Glutamatergic neuron (in vitro differentiated cells): ENCODE measurements at regions not wholly inside any gene's neighbourhood (a gene's known extent, or its start where the extent isn't known, plus 50 kb on each side); places are given as distances from the start of the nearest gene placed in this dataset.

Experiments used
- DNase-seq: peaks from one replicate; pipeline ENCODE4 v3.0.0; 2022
- H3K27ac Mint-ChIP-seq: one replicate; pipeline ENCODE4 v1.8.0; 2020; ENCODE audit warnings: mild to moderate bottlenecking, mixed read lengths, inconsistent platforms; ENCODE audit not compliant: unreplicated experiment
- H3K27me3 Mint-ChIP-seq: one replicate; pipeline ENCODE4 v1.8.0; 2020; ENCODE audit warnings: mild to moderate bottlenecking, moderate library complexity, mixed read lengths, inconsistent platforms; ENCODE audit not compliant: unreplicated experiment
- H3K36me3 Mint-ChIP-seq: one replicate; pipeline ENCODE4 v1.8.0; 2020; ENCODE audit warnings: mild to moderate bottlenecking, mixed read lengths, inconsistent platforms; ENCODE audit not compliant: unreplicated experiment
- H3K4me1 Mint-ChIP-seq: one replicate; pipeline ENCODE4 v1.8.0; 2020; ENCODE audit warnings: mild to moderate bottlenecking, low read depth, mixed read lengths, inconsistent platforms; ENCODE audit not compliant: unreplicated experiment
- H3K4me3 Mint-ChIP-seq: one replicate; pipeline ENCODE4 v1.8.0; 2020; ENCODE audit warnings: mild to moderate bottlenecking, mixed read lengths, inconsistent platforms; ENCODE audit not compliant: unreplicated experiment
- H3K9me3 Mint-ChIP-seq: one replicate; pipeline ENCODE4 v1.8.0; 2020; ENCODE audit warnings: mild to moderate bottlenecking, moderate library complexity, mixed read lengths, inconsistent platforms; ENCODE audit not compliant: unreplicated experiment
- TF ChIP-seq, protein P1 (sequence below): fragments of 200-600 bp; sonication (generic); IDR thresholded peaks from one replicate; pipeline ENCODE4 v1.5.0; 2021; ENCODE audit not compliant: partially characterized antibody, unreplicated experiment

DNA sequence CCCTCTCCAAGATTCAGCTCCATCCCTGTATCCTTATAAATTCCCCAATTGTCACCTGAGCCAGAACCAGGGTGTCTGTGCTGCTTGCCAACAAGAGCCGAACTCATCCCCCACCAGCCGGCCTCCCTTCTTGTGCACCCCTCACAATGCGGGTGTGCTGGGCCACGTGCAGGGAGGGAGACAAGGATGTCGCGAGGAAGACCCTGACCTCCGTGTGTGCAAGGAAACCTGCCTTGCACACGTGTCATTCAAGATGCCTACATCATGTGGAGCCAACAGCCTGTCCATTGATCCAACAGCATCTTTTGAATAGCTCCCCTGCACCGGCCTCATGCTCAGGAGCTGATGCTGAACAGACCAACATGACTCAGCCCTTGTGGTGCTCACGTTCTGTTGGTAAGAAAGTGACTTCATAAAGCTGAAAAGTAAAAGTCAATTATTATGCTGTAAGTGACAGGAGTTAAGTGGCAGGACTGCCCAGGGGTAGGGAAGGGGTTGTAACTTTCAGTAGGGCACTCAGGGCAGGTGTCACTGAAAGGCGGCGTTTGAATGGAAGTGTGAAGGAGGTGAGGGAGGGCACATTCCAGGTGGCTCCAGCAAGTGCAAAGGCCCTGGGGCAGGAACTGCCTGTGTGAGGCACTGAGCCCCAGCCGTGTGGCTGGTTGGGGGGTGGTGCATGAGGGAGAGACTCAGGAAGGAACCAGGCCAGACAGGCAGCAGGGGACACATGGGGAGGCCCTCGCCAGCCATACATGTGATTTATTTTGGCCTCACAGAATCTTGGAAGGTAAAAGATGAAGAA, 302.2 kb downstream of the FOXL1 start:
- peaks cover 9% of the 10 kb centered on the region for H3K27me3 Mint-ChIP-seq
- peaks cover 6% of the 10 kb centered on the region for H3K9me3 Mint-ChIP-seq

DNA sequence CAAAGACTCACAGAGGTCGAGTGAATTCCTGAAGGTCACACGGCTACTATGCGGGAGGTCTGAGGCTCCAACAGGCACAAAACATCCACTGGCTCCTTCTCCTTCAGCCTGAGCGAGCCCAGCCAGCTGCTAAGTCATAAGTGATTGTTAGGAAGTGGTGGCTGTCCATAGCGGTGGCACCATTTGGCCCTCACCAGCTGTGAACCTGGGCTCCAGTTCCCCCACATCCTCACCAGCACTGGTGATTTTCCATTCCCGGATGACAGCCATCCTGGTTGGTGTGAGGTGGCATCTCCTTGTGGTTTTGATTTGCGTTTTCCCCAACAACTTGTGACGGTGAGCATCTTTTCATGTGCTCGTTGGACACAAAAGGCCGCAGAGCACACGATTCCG, 302.8 kb downstream of the FOXL1 start:
- H3K36me3 Mint-ChIP-seq = peaks cover 5% of the 10 kb centered on the region
- no peak for DNase-seq
- peaks cover 9% of the 10 kb centered on the region for H3K27me3 Mint-ChIP-seq
- H3K4me3 Mint-ChIP-seq = no peak overlapping the region
- peaks cover 6% of the 10 kb centered on the region for H3K4me1 Mint-ChIP-seq
- peaks cover 3% of the 10 kb centered on the region for H3K9me3 Mint-ChIP-seq
- TF ChIP-seq, protein P1, sequence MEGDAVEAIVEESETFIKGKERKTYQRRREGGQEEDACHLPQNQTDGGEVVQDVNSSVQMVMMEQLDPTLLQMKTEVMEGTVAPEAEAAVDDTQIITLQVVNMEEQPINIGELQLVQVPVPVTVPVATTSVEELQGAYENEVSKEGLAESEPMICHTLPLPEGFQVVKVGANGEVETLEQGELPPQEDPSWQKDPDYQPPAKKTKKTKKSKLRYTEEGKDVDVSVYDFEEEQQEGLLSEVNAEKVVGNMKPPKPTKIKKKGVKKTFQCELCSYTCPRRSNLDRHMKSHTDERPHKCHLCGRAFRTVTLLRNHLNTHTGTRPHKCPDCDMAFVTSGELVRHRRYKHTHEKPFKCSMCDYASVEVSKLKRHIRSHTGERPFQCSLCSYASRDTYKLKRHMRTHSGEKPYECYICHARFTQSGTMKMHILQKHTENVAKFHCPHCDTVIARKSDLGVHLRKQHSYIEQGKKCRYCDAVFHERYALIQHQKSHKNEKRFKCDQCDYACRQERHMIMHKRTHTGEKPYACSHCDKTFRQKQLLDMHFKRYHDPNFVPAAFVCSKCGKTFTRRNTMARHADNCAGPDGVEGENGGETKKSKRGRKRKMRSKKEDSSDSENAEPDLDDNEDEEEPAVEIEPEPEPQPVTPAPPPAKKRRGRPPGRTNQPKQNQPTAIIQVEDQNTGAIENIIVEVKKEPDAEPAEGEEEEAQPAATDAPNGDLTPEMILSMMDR = no peak
- H3K27ac Mint-ChIP-seq = no peak overlapping the region

More for the DNA sequence above, 302.2 kb downstream of the FOXL1 start:
- Mint-ChIP-seq H3K27ac (no peak overlapping the region), H3K4me3 (no peak overlapping the region), H3K4me1 (peaks cover 6% of the 10 kb centered on the region), H3K36me3 (peaks cover 5% of the 10 kb centered on the region)
- TF ChIP-seq, protein P1 = no peak
- no peak for DNase-seq

DNA sequence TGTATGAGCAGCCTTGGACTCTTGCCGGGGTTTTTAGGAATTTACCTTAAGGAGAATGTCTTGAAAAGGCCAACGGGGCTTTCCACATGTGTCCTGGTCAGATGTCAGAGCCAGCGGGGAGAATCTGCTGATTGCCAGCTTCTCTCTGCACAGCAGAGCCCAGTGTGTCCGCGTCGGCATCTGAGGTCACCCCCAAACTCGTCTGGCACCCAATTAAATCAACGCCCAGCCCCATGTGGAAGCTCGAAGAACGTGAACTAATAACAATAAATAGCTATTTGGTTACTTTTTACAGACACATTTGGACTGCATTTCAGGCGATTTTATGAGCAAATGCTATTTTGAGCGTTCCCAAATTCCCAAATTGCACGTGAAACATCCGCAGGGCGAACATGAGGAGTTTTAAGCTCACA, 303.5 kb downstream of the FOXL1 start:
- Mint-ChIP-seq H3K4me3 (no peak overlapping the region), H3K27ac (no peak overlapping the region), H3K4me1 (peaks cover 6% of the 10 kb centered on the region), H3K36me3 (peaks cover 5% of the 10 kb centered on the region), H3K9me3 (peaks cover 3% of the 10 kb centered on the region), H3K27me3 (peaks cover 9% of the 10 kb centered on the region)
- no peak for DNase-seq
- TF ChIP-seq, protein P1 = no peak

DNA sequence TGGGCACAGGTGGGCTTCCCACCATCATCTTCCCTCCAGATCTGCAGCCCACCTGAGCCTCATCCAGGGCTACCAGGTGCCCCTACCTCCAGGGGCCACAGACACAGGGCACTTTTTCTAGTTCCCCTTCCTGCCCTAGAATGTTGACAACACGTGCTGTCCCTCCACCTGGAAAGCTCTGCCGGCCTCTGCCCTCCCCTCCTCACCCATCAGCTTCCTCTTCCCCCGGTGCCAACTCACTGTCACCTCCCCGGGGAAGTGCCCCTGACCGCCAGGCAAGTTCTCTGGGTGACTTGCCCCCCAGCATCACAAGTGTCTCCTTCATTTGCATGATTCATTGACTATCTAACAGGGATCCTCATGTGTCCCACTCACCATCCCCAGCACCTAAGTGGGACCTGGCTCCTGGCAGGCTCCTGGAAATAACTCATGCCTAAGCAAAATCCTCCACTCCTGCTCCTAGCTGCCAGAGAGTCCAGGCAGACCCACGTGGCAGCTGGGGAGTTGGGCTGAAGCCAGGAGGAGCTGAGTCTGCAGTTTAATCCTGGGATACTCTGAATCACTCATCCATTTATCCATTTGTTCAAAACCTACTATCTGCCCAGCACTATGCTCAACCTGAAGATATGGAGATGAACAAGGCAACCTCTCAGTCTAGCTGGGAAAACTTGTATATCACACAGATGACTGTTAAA, 304.4 kb downstream of the FOXL1 start:
- no peak for DNase-seq
- TF ChIP-seq, protein P1 = no peak
- Mint-ChIP-seq H3K27ac (no peak overlapping the region), H3K27me3 (peaks cover 9% of the 10 kb centered on the region), H3K4me1 (peaks cover 6% of the 10 kb centered on the region), H3K36me3 (peaks cover 5% of the 10 kb centered on the region), H3K9me3 (peaks cover 4% of the 10 kb centered on the region), H3K4me3 (no peak overlapping the region)
